Mesodermal cell (in vitro differentiated cells): ENCODE measurements at regions not wholly inside any gene's neighbourhood (a gene's known extent, or its start where the extent isn't known, plus 50 kb on each side); places are given as distances from the start of the nearest gene placed in this dataset.

Experiments used
- H3K27ac ChIP-seq: 2 replicates; pipeline ENCODE4 v1.7.0; 2013; ENCODE audit warnings: mild to moderate bottlenecking, low read depth, low read length, moderate library complexity; ENCODE audit not compliant: severe bottlenecking
- H3K36me3 ChIP-seq: 2 replicates; pipeline ENCODE4 v1.7.1; 2013; ENCODE audit warnings: mild to moderate bottlenecking, low read length, moderate library complexity; ENCODE audit not compliant: control insufficient read depth, insufficient read depth
- H3K4me1 ChIP-seq: one replicate; pipeline ENCODE4 v1.7.1; 2013; ENCODE audit warnings: mild to moderate bottlenecking, low read length; ENCODE audit not compliant: insufficient read depth, control insufficient read depth, poor library complexity, severe bottlenecking
- H3K4me3 ChIP-seq: 2 replicates; pipeline ENCODE4 v1.7.0; 2013; ENCODE audit warnings: low read length, control low read depth, mild to moderate bottlenecking; ENCODE audit not compliant: insufficient read depth, poor library complexity, severe bottlenecking; ENCODE audit errors: extremely low read depth
- H3K9me3 ChIP-seq: 2 replicates; pipeline ENCODE4 v1.7.1; 2013; ENCODE audit warnings: mild to moderate bottlenecking, low read length, moderate library complexity; ENCODE audit not compliant: control insufficient read depth
- WGBS, 2 experiments: methylation state at CpG; one replicate each; pipeline ENCODE4 v1.1.5; 2013; ENCODE audit warnings: missing lambda C conversion rate in 2 of 2; ENCODE audit not compliant: insufficient coverage in 2 of 2; 5-methylcytosine and 5-hydroxymethylcytosine counted together

DNA sequence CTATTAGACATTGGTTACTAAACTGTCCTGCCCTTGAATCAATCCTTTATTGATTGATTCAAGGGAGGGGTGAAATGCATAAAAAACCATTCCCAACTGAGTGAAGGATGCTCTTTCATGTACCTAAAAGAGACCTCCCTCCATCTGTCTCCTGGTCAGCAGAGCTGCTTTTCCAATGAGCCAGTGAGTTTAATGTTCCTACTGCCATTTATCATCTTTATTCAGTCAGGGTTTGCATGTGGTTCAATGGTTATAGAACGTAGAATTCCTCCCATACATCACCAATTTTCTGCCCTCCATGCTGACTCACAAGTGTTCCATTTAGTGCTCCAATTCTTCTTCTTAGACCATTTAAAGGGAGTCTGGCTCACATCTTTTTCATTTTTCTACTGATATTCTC, 199.1 kb upstream of the PCSK5 start:
- Histone ChIP-seq H3K9me3 (no peaks in the 10 kb centered on the region), H3K36me3 (no peaks in the 10 kb centered on the region), H3K27ac (no peak overlapping the region), H3K4me3 (no peak overlapping the region), H3K4me1 (no peaks in the 10 kb centered on the region)
- 100% methylated on average over 1 of the region's 1 CpG for WGBS, 2 experiments

GRCh38 chr9:75692309-75692708, 198.2 kb upstream of the PCSK5 start:
- no CpG with 5 or more reads among the region's 3 CpGs for whole genome bisulfite sequencing, 2 experiments
- Histone ChIP-seq H3K4me1 (no peaks in the 10 kb centered on the region), H3K36me3 (no peaks in the 10 kb centered on the region), H3K4me3 (no peak overlapping the region), H3K27ac (no peak overlapping the region), H3K9me3 (no peaks in the 10 kb centered on the region)

- Histone ChIP-seq H3K9me3 (no peaks in the 10 kb centered on the region), H3K36me3 (no peaks in the 10 kb centered on the region), H3K4me3 (no peak overlapping the region), H3K27ac (no peak overlapping the region), H3K4me1 (no peaks in the 10 kb centered on the region)
- WGBS, 2 experiments: no CpG with 5 or more reads among the region's 1 CpG
These were observed 194.6 kb upstream of the PCSK5 start for GRCh38 chr9:75695921-75696320.

- H3K9me3 ChIP-seq: no peaks in the 10 kb centered on the region
- no peaks in the 10 kb centered on the region for H3K4me1 ChIP-seq
- H3K36me3 ChIP-seq: no peaks in the 10 kb centered on the region
- H3K27ac ChIP-seq: no peak overlapping the region
- no peak overlapping the region for H3K4me3 ChIP-seq
These were observed 191.5 kb upstream of the PCSK5 start for GRCh38 chr9:75699017-75699416.

- H3K9me3 ChIP-seq: no peaks in the 10 kb centered on the region
- H3K36me3 ChIP-seq: no peaks in the 10 kb centered on the region
- H3K4me1 ChIP-seq: no peaks in the 10 kb centered on the region
- no peak overlapping the region for H3K27ac ChIP-seq
- no peak overlapping the region for H3K4me3 ChIP-seq
- WGBS, 2 experiments: 80 to 100% methylated on average over 1 of the region's 1 CpG
These were observed 190.7 kb upstream of the PCSK5 start for GRCh38 chr9:75699625-75700251.

- no peak overlapping the region for H3K27ac ChIP-seq
- no peak overlapping the region for H3K4me3 ChIP-seq
- no peaks in the 10 kb centered on the region for H3K36me3 ChIP-seq
- H3K4me1 ChIP-seq: no peaks in the 10 kb centered on the region
- no CpG with 5 or more reads among the region's 1 CpG for WGBS, 2 experiments
- H3K9me3 ChIP-seq: no peaks in the 10 kb centered on the region
These were observed 190.2 kb upstream of the PCSK5 start for GRCh38 chr9:75700252-75700640.

GRCh38 chr9:75707191-75707590, 183.3 kb upstream of the PCSK5 start:
- H3K36me3 ChIP-seq: no peaks in the 10 kb centered on the region
- no peak overlapping the region for H3K27ac ChIP-seq
- no CpG with 5 or more reads among the region's 2 CpGs for WGBS, 2 experiments
- no peak overlapping the region for H3K4me3 ChIP-seq
- no peaks in the 10 kb centered on the region for H3K9me3 ChIP-seq
- H3K4me1 ChIP-seq: no peaks in the 10 kb centered on the region

GRCh38 chr9:75709698-75710097, 180.8 kb upstream of the PCSK5 start:
- WGBS, 2 experiments: 76 to 93% methylated on average over 2 of the region's 2 CpGs
- Histone ChIP-seq H3K9me3 (no peaks in the 10 kb centered on the region), H3K36me3 (no peaks in the 10 kb centered on the region), H3K4me3 (no peak overlapping the region), H3K4me1 (peaks cover 5% of the 10 kb centered on the region), H3K27ac (no peak overlapping the region)

- no peaks in the 10 kb centered on the region for H3K36me3 ChIP-seq
- H3K4me1 ChIP-seq: peaks cover 8% of the 10 kb centered on the region
- no peaks in the 10 kb centered on the region for H3K9me3 ChIP-seq
- no peak overlapping the region for H3K4me3 ChIP-seq
- no peak overlapping the region for H3K27ac ChIP-seq
These were observed 177.8 kb upstream of the PCSK5 start for GRCh38 chr9:75712700-75713099.

DNA sequence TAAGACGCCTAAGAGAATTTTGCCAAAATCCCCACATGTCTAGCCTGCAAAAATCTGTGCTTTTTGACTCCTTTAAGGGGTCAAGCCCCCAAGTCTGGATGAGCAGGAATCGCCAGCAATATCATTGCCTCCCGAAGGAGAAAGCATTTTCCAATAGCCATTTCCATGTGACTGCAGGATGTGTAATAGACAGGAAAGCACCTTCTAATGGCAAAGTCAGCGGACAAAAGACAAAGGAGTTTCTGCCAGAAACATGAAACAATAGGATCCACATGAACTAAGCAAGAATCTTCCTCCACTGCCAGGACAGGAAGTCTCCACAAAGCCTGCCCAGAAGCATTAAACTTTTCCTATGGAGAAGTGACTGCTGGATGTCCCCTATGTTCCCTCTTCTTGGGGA, 177.1 kb upstream of the PCSK5 start:
- no peak overlapping the region for H3K4me3 ChIP-seq
- no peak overlapping the region for H3K27ac ChIP-seq
- H3K9me3 ChIP-seq: no peaks in the 10 kb centered on the region
- no peaks in the 10 kb centered on the region for H3K36me3 ChIP-seq
- WGBS, 2 experiments: 92 to 100% methylated on average over 2 to 4 of the region's 4 CpGs
- peaks cover 8% of the 10 kb centered on the region for H3K4me1 ChIP-seq

GRCh38 chr9:75715360-75715759, 175.1 kb upstream of the PCSK5 start:
- H3K27ac ChIP-seq: no peak overlapping the region
- no peaks in the 10 kb centered on the region for H3K36me3 ChIP-seq
- no peak overlapping the region for H3K4me3 ChIP-seq
- 67 to 88% methylated on average over 1 of the region's 3 CpGs for WGBS, 2 experiments
- H3K9me3 ChIP-seq: no peaks in the 10 kb centered on the region
- peaks cover 8% of the 10 kb centered on the region for H3K4me1 ChIP-seq
